Activated CD8-positive, alpha-beta memory T cell treated with anti-CD3 and anti-CD28 coated beads, Interleukin-2, amount 50 U/mL, for 24 hours (primary cell): ENCODE measurements at regions not wholly inside any gene's neighbourhood (a gene's known extent, or its start where the extent isn't known, plus 50 kb on each side); places are given as distances from the start of the nearest gene placed in this dataset.
"Not testable (repeated sequence)": the region's sequence is repeated elsewhere in the genome, so short reads cannot be mapped to it uniquely, and the experiment has no call there.

Experiments used
- DNase-seq: peaks from one replicate; pipeline ENCODE4 v3.0.0-alpha.2; 2020; ENCODE audit errors: extremely low read depth

- DNase-seq, result no peak
These were observed 119.8 kb downstream of the ZNF330 start for GRCh38 chr4:141340458-141340857.

GRCh38 chr4:141346144-141346543, 125.4 kb downstream of the ZNF330 start:
- DNase-seq, result no peak

DNA sequence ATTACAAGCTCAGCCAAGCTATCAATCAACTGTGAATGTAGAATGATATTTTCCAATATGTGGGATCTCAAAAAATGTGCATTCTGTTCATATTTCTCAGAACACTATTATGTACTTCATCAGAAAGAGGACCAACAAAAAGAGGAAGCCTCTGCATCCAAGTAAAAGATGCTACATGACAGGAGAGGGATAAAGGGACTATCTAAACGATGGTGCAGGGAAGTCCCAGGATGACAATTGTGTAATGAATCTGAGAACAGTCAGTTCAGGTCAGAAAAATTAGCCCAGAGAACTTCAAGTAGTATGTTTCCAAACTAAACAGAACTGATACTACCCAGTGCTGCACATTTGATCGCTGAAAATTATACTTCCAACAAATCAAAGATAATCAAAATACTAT, 127.0 kb downstream of the ZNF330 start:
- no peak for DNase-seq

DNA sequence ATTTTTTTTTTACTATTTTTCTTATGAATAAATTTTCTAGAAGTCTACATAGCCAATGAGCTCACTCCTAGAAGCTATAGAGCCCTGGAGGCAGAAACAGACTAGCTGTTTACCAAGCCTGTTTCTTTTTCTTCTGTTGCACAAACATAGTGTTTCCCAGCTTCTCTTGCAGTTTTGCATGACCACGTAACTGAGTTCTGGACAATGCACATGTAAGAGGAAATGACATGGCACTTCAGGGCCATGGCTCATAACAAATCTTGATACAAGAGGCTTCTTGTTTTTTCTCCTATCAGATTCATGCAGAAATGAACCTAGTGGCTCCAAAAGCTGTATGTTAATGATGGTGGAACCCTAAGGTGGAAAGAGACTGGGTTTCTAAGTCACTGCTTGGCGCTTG, 127.4 kb downstream of the ZNF330 start:
- no peak for DNase-seq

- DNase-seq, result no peak
These were observed 127.9 kb downstream of the ZNF330 start for GRCh38 chr4:141348573-141348972.

DNA sequence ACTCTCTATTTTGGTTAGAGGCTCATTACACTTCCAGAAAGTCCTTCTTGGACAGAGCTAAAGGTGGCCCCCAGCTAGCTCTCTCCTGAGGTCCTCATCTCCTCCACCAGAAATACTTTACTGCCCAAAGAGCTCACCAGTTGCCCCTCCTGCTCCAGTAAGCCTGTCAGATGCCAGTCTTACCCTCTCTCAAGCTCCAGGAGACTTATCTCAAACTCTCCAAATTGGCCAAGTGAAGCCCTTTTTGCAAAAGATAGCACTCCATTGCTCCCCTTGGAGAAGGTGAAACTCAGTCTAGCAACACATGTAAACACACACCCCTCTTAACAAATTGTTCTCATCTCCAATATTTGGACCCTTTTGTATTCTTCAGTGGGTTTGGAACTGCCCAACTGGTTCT, 128.5 kb downstream of the ZNF330 start:
- DNase-seq, result no peak

DNA sequence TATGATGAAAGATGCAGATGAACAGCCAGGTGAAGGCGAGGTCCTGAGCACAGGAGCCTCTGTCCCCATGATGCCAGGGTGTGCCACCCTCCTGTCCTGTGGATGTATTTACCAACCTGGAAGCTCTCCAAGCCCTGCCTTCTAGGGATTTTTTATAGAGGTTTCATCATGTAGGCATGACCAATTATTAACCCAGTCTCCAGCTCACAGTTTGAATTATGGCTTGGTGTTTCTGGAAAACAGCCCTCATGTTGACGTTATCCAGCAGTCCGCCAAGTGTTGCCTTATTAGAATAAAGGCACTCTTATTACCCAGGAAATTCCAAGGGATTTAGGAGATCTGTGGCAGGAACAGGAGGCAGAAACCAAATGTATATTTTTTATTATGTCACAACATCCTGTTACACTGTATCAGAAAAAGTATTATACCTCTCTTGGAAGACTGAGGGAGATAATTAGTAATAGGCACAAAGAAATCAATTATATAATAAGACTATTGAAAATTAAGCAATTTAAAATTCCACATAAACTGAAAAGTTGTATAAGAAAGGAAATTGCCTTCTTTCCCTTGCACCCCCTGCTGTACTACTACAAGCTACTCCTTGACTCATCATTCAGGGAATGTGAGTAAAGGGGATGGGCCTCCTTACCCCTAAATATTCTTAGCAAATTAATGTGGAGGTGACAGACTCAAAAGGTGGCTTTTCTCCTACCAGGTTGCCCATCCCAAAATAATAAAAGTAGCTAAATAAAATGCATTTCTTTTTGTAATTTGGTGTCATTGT, 129.6 kb downstream of the ZNF330 start:
- no peak for DNase-seq

- no peak for DNase-seq
These were observed 131.6 kb downstream of the ZNF330 start for GRCh38 chr4:141352331-141352730.

DNA sequence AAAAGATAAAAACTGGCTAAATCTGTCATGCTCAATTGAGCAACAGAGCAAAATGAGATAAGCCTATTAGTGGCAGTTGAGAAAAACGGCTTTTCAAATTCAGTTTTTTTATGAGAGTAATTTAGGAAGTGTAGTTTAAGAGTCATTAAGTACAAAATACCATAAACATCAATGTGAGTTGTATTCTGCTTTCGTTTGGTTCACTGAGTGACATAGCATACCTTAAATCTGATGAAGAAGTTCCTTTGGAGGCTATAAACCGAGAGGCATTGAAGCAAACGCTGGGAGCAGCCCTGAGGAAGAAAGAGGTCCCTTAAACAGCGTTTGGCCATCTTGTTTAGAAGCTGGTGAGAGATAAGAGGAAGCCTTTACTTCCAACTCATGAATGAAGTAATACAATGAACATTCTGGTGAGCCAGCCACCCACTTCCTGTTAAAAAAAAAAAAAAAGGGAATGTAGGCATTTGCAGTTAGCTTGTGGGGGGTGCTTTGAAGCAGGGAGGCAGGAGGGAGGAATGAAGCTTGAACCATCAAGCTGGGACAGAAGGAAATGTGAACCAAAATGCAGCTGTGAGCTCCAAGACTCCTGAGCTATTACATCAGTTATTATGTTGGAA, 132.3 kb downstream of the ZNF330 start:
- no peak for DNase-seq

- no peak for DNase-seq
These were observed 135.7 kb downstream of the ZNF330 start for GRCh38 chr4:141356321-141356962.

GRCh38 chr4:141356963-141357335, 136.3 kb downstream of the ZNF330 start:
- no peak for DNase-seq

GRCh38 chr4:141368241-141368640, 147.5 kb downstream of the ZNF330 start:
- DNase-seq, result not testable (repeated sequence)

DNA sequence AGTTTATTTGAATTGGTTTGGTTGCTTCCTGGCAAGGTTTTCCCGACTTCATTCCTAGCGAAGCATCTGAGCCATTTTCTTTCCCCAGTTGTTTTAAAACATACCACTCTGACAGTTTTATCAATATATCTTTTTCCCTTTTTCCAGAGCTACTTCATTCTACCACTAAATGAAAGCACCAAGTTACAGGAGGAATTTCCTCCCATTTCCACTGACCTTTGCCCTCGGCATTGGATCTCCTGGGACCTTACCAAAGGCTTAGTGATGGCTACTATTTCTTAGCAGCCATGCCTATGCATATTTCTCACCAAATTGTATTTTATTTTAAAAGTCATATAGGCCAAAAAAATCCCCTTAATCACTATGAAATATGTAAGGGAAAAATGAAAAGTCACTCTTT, 150.5 kb downstream of the ZNF330 start:
- no peak for DNase-seq

GRCh38 chr4:141375855-141376254, 155.2 kb downstream of the ZNF330 start:
- no peak for DNase-seq

DNA sequence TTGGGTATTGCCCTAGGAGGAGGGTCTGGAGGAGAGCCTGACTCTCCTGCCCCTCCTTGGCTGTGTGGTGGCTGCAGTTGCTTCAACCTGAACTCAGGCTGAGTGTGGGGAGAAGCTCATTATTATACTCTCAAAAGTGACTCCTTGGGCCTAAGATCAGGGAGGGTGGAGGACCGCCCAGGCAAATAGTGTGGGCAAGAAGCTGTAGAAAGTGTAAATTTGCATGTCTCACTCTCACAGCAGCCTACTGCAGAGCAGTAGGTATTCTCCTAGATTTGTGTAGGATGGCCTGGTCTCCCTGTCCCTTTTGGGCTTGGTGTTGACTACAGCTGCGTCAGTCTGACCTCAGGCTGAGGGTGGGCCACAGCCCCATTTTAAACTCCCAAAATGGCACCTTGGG, 156.1 kb downstream of the ZNF330 start:
- no peak for DNase-seq

DNA sequence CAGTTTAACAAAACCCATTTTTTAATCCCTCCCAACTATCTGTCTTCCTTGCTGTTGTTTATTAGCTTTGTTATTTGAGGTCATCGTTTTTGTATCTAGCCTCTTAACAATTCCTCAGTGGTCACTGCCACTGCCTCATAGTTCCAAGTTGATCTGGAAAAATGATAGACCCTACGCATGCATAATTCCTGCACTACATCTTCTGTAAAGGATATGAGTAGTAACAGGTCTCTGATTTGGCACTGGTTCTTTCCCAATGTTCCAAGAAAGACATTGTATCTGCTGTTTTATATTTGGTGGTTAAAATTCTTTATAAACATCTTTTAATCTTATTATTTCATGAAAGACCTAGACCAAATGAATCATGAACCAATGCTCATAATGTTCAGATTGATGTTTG, 166.6 kb downstream of the ZNF330 start:
- no peak for DNase-seq

DNA sequence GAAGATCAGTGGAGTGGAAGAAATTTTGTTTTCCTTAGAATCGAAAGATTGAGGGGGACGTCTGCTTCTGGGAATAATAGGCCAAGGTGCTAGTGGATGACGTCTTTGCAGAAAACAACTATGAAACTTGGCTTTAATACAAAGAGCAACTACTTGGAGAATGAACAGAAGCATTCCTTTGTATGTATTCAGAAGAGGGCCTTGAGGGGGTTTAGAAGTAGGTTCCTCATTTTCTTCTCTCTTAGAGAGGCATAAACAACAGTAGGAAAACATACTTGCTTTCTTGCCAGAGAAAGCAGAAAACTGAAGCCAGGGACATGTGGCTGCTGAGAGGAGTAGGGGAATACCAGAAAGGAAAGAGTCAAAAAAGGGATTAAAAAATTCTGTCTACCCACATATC, 167.8 kb downstream of the ZNF330 start:
- no peak for DNase-seq

DNA sequence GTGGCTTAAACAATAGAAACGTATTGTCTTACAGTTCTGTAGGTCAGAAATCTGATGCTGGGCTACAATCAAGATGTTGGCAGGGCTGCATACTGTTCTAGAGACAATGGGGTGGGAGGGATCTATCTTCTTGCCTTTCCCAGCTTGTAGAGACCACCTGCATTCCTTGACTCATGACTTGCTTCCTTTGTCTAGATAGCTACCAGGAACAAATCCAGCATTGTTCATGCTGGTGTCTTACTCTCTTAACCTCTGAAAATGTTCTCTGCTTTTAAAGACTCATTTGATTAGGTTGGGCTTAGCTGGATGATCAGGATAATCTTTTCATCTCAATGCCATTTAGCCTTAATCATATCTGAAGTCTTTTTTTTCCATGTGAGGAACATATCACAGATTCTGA, 169.0 kb downstream of the ZNF330 start:
- no peak for DNase-seq

- no peak for DNase-seq
These were observed 169.9 kb downstream of the ZNF330 start for GRCh38 chr4:141390571-141390970.

GRCh38 chr4:141391293-141391692, 170.6 kb downstream of the ZNF330 start:
- no peak for DNase-seq

DNA sequence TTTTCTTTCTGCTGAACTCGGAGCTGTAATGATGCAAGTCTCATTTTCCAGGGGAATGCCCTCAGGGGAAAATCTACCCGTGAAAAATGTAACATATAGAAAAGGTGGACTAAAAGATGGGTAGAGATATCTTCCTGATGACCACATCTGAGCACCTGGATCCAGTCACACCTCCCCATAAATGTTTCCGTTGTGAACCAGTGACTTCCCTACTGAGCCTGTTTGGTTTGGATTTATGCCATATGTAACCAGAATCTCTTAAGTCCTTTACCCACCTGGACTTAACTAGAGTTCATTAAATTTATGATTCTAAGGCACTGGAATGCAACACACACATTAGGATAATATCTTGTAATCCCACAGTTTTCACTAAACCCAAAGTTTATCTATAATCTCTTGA, 171.1 kb downstream of the ZNF330 start:
- DNase-seq, result no peak

DNA sequence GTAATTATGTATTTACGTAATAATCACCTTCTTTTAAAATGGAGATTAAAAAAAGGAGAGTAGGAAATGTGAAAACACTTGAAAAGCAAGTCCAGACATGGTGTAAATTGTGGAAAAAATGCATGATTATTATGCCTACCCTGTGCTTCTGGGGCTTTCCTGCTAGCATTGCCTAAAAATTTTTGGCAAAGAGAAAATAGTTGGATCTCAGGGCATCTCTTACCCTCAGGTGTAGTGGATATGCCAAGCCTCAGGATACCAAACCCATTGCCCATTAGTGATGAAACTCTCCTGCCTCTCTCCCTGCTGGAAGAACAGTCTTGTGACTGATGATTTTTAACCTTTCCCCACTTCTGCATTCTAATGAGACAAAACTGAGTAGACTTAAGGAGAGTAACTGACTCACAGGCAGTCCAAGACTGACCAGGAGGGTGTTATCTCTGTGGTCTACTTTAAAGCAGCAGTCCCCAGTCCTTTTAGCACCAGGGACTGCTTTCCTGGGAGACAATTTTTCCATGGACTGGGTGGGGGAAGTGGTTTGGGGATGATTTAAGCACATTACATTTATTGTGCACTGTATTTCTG, 174.6 kb downstream of the ZNF330 start:
- DNase-seq, result no peak

GRCh38 chr4:141395919-141396318, 175.2 kb downstream of the ZNF330 start:
- DNase-seq, result no peak
